ENCODE measurements at regions not wholly inside any gene's neighbourhood (a gene's known extent, or its start where the extent isn't known, plus 50 kb on each side); places are given as distances from the start of the nearest gene placed in this dataset.
"Not testable (repeated sequence)": the region's sequence is repeated elsewhere in the genome, so short reads cannot be mapped to it uniquely, and the experiment has no call there.

DNA sequence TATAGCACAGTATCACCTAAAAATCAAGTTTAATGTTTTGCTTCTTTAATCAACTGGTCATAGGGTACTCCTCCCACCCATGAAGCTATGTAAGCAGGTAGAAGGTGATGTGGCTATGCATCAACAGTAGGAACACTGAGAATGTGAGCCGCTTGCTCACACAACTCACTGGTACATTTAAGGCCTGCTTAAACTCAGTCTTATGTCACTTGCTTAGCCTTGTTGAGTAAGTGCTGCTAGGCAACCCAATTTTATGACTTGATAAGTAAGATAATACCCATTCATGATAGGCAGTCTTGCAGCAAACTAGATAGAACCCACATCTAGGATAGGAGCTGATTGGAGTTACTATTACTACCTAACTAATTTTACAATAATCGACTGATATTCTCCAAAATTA lies 70.0 kb upstream of the BMP4 start:
- DNase-seq: peak in 1 of 2 experiments; percentile 28
- no peaks in the 10 kb centered on the region for H3K36me3 Mint-ChIP-seq (ENCODE audit: insufficient read depth, unreplicated experiment)
- no peak overlapping the region for H3K4me3 Mint-ChIP-seq (ENCODE audit: unreplicated experiment)
- no peaks in the 10 kb centered on the region for H3K4me1 Mint-ChIP-seq (ENCODE audit: low read depth, unreplicated experiment)
- H3K36me3 ChIP-seq (ENCODE audit: control insufficient read depth, insufficient read depth, low read length): no peaks in the 10 kb centered on the region
- 0 out of 2 replicates have a peak, but pooled peaks cover 3% of the 10 kb centered on the region for H3K9me3 ChIP-seq
- H3K27me3 Mint-ChIP-seq (ENCODE audit: insufficient read depth, unreplicated experiment): no peaks in the 10 kb centered on the region
- H3K27me3 ChIP-seq (replicated peaks; ENCODE audit: control insufficient read depth, insufficient read depth, low read length): no peaks in the 10 kb centered on the region
- BruUV-seq (replicated peaks): no TSS peak
- intact Hi-C loops (cut with micrococcal nuclease; ENCODE audit: unreplicated experiment): no loop called here
- no peak overlapping the region for H3K4me3 ChIP-seq (ENCODE audit: low read depth, low read length)
- no peak overlapping the region for H3K27ac Mint-ChIP-seq (ENCODE audit: unreplicated experiment)
- CTCF ChIA-PET: interaction anchor here (0.6 kb wide), 1 partner anchor 70 kb away, joined by 4 read pairs; the partner anchor contains the start of gene BMP4
- POLR2A ChIA-PET: no interaction called here
- peaks cover 4% of the 10 kb centered on the region for H3K9me3 Mint-ChIP-seq (ENCODE audit: unreplicated experiment)
- TF ChIP-seq, protein P1, sequence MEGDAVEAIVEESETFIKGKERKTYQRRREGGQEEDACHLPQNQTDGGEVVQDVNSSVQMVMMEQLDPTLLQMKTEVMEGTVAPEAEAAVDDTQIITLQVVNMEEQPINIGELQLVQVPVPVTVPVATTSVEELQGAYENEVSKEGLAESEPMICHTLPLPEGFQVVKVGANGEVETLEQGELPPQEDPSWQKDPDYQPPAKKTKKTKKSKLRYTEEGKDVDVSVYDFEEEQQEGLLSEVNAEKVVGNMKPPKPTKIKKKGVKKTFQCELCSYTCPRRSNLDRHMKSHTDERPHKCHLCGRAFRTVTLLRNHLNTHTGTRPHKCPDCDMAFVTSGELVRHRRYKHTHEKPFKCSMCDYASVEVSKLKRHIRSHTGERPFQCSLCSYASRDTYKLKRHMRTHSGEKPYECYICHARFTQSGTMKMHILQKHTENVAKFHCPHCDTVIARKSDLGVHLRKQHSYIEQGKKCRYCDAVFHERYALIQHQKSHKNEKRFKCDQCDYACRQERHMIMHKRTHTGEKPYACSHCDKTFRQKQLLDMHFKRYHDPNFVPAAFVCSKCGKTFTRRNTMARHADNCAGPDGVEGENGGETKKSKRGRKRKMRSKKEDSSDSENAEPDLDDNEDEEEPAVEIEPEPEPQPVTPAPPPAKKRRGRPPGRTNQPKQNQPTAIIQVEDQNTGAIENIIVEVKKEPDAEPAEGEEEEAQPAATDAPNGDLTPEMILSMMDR (IDR thresholded peaks at IDR 0.05; ENCODE audit: insufficient read depth in 1 of 2, low read depth in 1 of 2, low read length in 1 of 2, severe bottlenecking in 1 of 2, unreplicated experiment in 1 of 2): no peak
- 0 out of 2 replicates have a peak, but pooled peaks cover 4% of the 10 kb centered on the region for H3K4me1 ChIP-seq

DNA sequence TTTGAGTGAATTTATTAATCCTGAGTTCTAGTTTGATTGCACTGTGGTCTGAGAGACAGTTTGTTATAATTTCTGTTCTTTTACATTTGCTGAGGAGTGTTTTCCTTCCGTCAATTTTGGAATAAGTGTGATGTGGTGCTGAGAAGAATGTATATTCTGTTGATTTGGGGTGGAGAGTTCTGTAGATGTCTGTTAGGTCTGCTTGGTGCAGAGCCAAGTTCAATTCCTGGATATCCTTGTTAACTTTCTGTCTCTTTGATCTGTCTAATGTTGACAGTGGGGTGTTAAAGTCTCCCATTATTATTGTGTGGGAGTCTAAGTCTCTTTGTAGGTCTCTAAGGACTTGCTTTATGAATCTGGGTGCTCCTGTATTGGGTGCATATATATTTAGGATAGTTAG lies 74.4 kb upstream of the BMP4 start:
- H3K4me1 ChIP-seq; H3K4me1 Mint-ChIP-seq (ENCODE audit: low read depth, unreplicated experiment); CTCF ChIA-PET; DNase-seq; H3K4me3 ChIP-seq (ENCODE audit: low read depth, low read length); POLR2A ChIA-PET; BruUV-seq (replicated peaks); H3K27me3 ChIP-seq (replicated peaks; ENCODE audit: control insufficient read depth, insufficient read depth, low read length); H3K27me3 Mint-ChIP-seq (ENCODE audit: insufficient read depth, unreplicated experiment); H3K27ac Mint-ChIP-seq (ENCODE audit: unreplicated experiment); H3K36me3 Mint-ChIP-seq (ENCODE audit: insufficient read depth, unreplicated experiment); H3K4me3 Mint-ChIP-seq (ENCODE audit: unreplicated experiment); H3K36me3 ChIP-seq (ENCODE audit: control insufficient read depth, insufficient read depth, low read length); intact Hi-C loops (cut with micrococcal nuclease; ENCODE audit: unreplicated experiment): not testable (repeated sequence)
- H3K9me3 ChIP-seq: peaks cover 17% of the 10 kb centered on the region
- H3K9me3 Mint-ChIP-seq (ENCODE audit: unreplicated experiment): peaks cover 34% of the 10 kb centered on the region

DNA sequence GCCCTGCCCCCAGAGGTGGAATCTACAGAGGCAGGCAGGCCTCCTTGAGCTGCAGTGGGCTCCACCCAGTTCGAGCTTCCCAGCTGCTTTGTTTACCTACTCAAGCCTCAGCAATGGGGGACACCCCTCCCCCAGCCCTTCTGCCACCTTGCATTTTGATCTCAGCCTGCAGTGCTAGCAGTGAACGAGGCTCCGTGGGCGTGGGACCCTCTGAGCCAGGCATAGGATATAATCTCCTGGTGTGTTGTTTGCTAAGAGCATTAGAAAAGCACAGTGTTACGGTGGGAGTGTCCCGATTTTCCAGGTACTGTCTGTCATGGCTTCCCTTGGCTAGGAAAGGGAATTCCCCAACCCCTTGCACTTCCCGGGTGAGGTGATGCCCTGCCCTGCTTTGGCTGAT lies 76.7 kb upstream of the BMP4 start:
- H3K4me1 Mint-ChIP-seq (ENCODE audit: low read depth, unreplicated experiment); H3K36me3 ChIP-seq (ENCODE audit: control insufficient read depth, insufficient read depth, low read length); DNase-seq; H3K27me3 ChIP-seq (replicated peaks; ENCODE audit: control insufficient read depth, insufficient read depth, low read length); CTCF ChIA-PET; POLR2A ChIA-PET; H3K4me1 ChIP-seq; BruUV-seq (replicated peaks); H3K4me3 Mint-ChIP-seq (ENCODE audit: unreplicated experiment); H3K4me3 ChIP-seq (ENCODE audit: low read depth, low read length); H3K27ac Mint-ChIP-seq (ENCODE audit: unreplicated experiment); H3K36me3 Mint-ChIP-seq (ENCODE audit: insufficient read depth, unreplicated experiment); H3K27me3 Mint-ChIP-seq (ENCODE audit: insufficient read depth, unreplicated experiment); intact Hi-C loops (cut with micrococcal nuclease; ENCODE audit: unreplicated experiment): not testable (repeated sequence)
- peaks cover 47% of the 10 kb centered on the region for H3K9me3 Mint-ChIP-seq (ENCODE audit: unreplicated experiment)
- peaks cover 17% of the 10 kb centered on the region for H3K9me3 ChIP-seq

DNA sequence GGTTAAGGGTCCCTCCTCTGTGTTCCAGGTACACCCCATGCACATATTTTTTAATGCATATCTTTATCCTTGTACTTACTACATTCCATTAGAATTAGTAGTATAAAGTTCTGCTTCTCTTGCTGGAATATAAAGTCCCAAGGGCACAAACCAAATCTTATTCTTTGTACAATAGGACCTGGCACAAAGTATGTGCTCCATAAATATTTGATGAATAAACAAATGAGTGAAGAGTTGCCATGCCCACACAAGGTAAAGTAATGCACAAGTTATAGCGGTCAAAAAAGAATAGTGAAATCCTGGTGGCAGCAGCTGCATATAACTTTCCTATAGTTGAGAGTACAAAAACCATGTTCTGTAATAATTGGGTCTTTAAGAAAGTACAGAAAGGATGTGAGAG lies 82.1 kb upstream of the BMP4 start:
- no peaks in the 10 kb centered on the region for H3K4me1 ChIP-seq
- no TSS peak for BruUV-seq (replicated peaks)
- H3K4me3 ChIP-seq (ENCODE audit: low read depth, low read length): no peak overlapping the region
- H3K27ac Mint-ChIP-seq (ENCODE audit: unreplicated experiment): no peak overlapping the region
- no peaks in the 10 kb centered on the region for H3K4me1 Mint-ChIP-seq (ENCODE audit: low read depth, unreplicated experiment)
- peaks cover 16% of the 10 kb centered on the region for H3K9me3 ChIP-seq
- peaks cover 39% of the 10 kb centered on the region for H3K9me3 Mint-ChIP-seq (ENCODE audit: unreplicated experiment)
- CTCF ChIA-PET: no interaction called here
- H3K36me3 ChIP-seq (ENCODE audit: control insufficient read depth, insufficient read depth, low read length): no peaks in the 10 kb centered on the region
- intact Hi-C loops (cut with micrococcal nuclease; ENCODE audit: unreplicated experiment): no loop called here
- TF ChIP-seq, protein P1 (IDR thresholded peaks at IDR 0.05; ENCODE audit: insufficient read depth in 1 of 2, low read depth in 1 of 2, low read length in 1 of 2, severe bottlenecking in 1 of 2, unreplicated experiment in 1 of 2): no peak
- no peak overlapping the region for H3K4me3 Mint-ChIP-seq (ENCODE audit: unreplicated experiment)
- no peak for DNase-seq
- H3K27me3 ChIP-seq (replicated peaks; ENCODE audit: control insufficient read depth, insufficient read depth, low read length): no peaks in the 10 kb centered on the region
- H3K36me3 Mint-ChIP-seq (ENCODE audit: insufficient read depth, unreplicated experiment): no peaks in the 10 kb centered on the region
- H3K27me3 Mint-ChIP-seq (ENCODE audit: insufficient read depth, unreplicated experiment): no peaks in the 10 kb centered on the region
- POLR2A ChIA-PET: no interaction called here

Measured in Caco-2 (cell line).